ENCODE measurements at regions not wholly inside any gene's neighbourhood (a gene's known extent, or its start where the extent isn't known, plus 50 kb on each side); places are given as distances from the start of the nearest gene placed in this dataset.

- no peak overlapping the region for H3K9ac ChIP-seq (ENCODE audit: extremely low read depth, insufficient read length, low read length)
- no peak overlapping the region for H3K23ac ChIP-seq (ENCODE audit: insufficient read length, low read depth, low read length)
- H3K23me2 ChIP-seq (ENCODE audit: insufficient read length, low read depth, low read length, poor library complexity, severe bottlenecking): no peaks in the 10 kb centered on the region
- H2AK5ac ChIP-seq (ENCODE audit: insufficient read length, low read length): no peak overlapping the region
- no peaks in the 10 kb centered on the region for H3K79me2 ChIP-seq (ENCODE audit: insufficient read depth, low read length)
- H3K18ac ChIP-seq (ENCODE audit: insufficient read length, low read depth, low read length): no peak overlapping the region
- H3K14ac ChIP-seq (ENCODE audit: insufficient read depth, low read length): no peak overlapping the region
- no peaks in the 10 kb centered on the region for H3K27me3 ChIP-seq (ENCODE audit: insufficient read depth, low read length)
- no peak overlapping the region for H3K4me2 ChIP-seq (ENCODE audit: insufficient read depth, insufficient read length, low read length)
- TF ChIP-seq, protein P1, sequence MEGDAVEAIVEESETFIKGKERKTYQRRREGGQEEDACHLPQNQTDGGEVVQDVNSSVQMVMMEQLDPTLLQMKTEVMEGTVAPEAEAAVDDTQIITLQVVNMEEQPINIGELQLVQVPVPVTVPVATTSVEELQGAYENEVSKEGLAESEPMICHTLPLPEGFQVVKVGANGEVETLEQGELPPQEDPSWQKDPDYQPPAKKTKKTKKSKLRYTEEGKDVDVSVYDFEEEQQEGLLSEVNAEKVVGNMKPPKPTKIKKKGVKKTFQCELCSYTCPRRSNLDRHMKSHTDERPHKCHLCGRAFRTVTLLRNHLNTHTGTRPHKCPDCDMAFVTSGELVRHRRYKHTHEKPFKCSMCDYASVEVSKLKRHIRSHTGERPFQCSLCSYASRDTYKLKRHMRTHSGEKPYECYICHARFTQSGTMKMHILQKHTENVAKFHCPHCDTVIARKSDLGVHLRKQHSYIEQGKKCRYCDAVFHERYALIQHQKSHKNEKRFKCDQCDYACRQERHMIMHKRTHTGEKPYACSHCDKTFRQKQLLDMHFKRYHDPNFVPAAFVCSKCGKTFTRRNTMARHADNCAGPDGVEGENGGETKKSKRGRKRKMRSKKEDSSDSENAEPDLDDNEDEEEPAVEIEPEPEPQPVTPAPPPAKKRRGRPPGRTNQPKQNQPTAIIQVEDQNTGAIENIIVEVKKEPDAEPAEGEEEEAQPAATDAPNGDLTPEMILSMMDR (conservative IDR thresholded peaks at IDR 0.05): no peak
- no peak overlapping the region for H2BK120ac ChIP-seq (ENCODE audit: low read depth, low read length, poor library complexity, severe bottlenecking)
- no peak overlapping the region for H4K5ac ChIP-seq (ENCODE audit: insufficient read length, low read depth, low read length)
- no peak overlapping the region for H3K4ac ChIP-seq (ENCODE audit: low read depth, low read length)
- no peak overlapping the region for H3T11ph ChIP-seq (ENCODE audit: low read length)
- H2BK12ac ChIP-seq (ENCODE audit: insufficient read length, low read depth, low read length): no peak overlapping the region
- H3K27ac ChIP-seq (ENCODE audit: insufficient read length, low read depth, low read length): no peak overlapping the region
- H3K9me3 ChIP-seq (ENCODE audit: control insufficient read depth, low read depth, low read length): no peaks in the 10 kb centered on the region
- H3K56ac ChIP-seq (ENCODE audit: insufficient read length, low read depth, low read length): no peak overlapping the region
- no peaks in the 10 kb centered on the region for H3K4me1 ChIP-seq (ENCODE audit: insufficient read depth, low read length)
- no peak overlapping the region for H3K4me3 Mint-ChIP-seq
- no peaks in the 10 kb centered on the region for H3K79me1 ChIP-seq (ENCODE audit: insufficient read depth, low read depth, low read length, poor library complexity, severe bottlenecking)
- H2AFZ ChIP-seq (ENCODE audit: low read length): no peak overlapping the region
- no peak overlapping the region for H2BK5ac ChIP-seq (ENCODE audit: insufficient read length, low read length)
- no peak overlapping the region for H4K91ac ChIP-seq (ENCODE audit: insufficient read length, low read depth, low read length)
- peaks cover 0 to 2% of the 10 kb centered on the region in 2 experiments; a peak in 1 of 5 replicates for H3K9me3 Mint-ChIP-seq
- H4K8ac ChIP-seq (replicated peaks; ENCODE audit: insufficient read length, low read depth, low read length): no peak overlapping the region
- no peak for DNase-seq
- H4K20me1 ChIP-seq (ENCODE audit: control insufficient read depth, insufficient read depth, insufficient read length): no peaks in the 10 kb centered on the region
- H3K27ac Mint-ChIP-seq: no peak overlapping the region
- H3K4me1 Mint-ChIP-seq: peaks cover 2 to 4% of the 10 kb centered on the region in 2 experiments
- no peaks in the 10 kb centered on the region for H3K36me3 Mint-ChIP-seq (ENCODE audit: insufficient read depth in 1 of 3, low read depth in 3 of 3)
- H3K27me3 Mint-ChIP-seq (ENCODE audit: low read depth): no peaks in the 10 kb centered on the region
- no peak overlapping the region for H2BK15ac ChIP-seq (ENCODE audit: low read depth, low read length)
- H2BK20ac ChIP-seq (ENCODE audit: low read depth, low read length, poor library complexity, severe bottlenecking): no peak overlapping the region
Observed at GRCh38 chr2:142791335-142791734, 86.1 kb upstream of the KYNU start.

All from H9 (cell line).